H9 (cell line): ENCODE measurements at regions not wholly inside any gene's neighbourhood (a gene's known extent, or its start where the extent isn't known, plus 50 kb on each side); places are given as distances from the start of the nearest gene placed in this dataset.

Experiments
- DNase-seq: peaks from one replicate; pipeline ENCODE4 v3.0.0-alpha.2; 2017
- H2AFZ ChIP-seq: one replicate; pipeline ENCODE4 v1.6.1; 2013; ENCODE audit warnings: mild to moderate bottlenecking, low read length, control low read depth, moderate library complexity
- H2AK5ac ChIP-seq: 2 replicates; pipeline ENCODE4 v1.6.1; 2013; ENCODE audit warnings: low read length, control low read depth, mixed read lengths; ENCODE audit not compliant: insufficient read length
- H2BK120ac ChIP-seq: one replicate; pipeline ENCODE4 v1.6.1; 2013; ENCODE audit warnings: low read depth, mild to moderate bottlenecking, low read length, control low read depth, inconsistent platforms; ENCODE audit not compliant: poor library complexity, severe bottlenecking
- H2BK12ac ChIP-seq: 2 replicates; pipeline ENCODE4 v1.6.1; 2013; ENCODE audit warnings: low read length, control low read depth, mixed read lengths, low read depth; ENCODE audit not compliant: insufficient read length
- H2BK15ac ChIP-seq: 2 replicates; pipeline ENCODE4 v1.6.1; 2013; ENCODE audit warnings: low read depth, low read length, control low read depth
- H2BK20ac ChIP-seq: one replicate; pipeline ENCODE4 v1.6.1; 2013; ENCODE audit warnings: low read depth, mild to moderate bottlenecking, low read length, control low read depth, inconsistent platforms; ENCODE audit not compliant: poor library complexity, severe bottlenecking
- H2BK5ac ChIP-seq: 2 replicates; pipeline ENCODE4 v1.6.1; 2013; ENCODE audit warnings: low read length, control low read depth, mixed read lengths; ENCODE audit not compliant: insufficient read length
- H3K14ac ChIP-seq: 2 replicates; pipeline ENCODE4 v1.6.1; 2013; ENCODE audit warnings: low read length, control low read depth; ENCODE audit not compliant: insufficient read depth
- H3K18ac ChIP-seq: 2 replicates; pipeline ENCODE4 v1.6.1; 2013; ENCODE audit warnings: low read depth, mild to moderate bottlenecking, mixed read lengths, low read length, control low read depth; ENCODE audit not compliant: insufficient read length
- H3K23ac ChIP-seq: 2 replicates; pipeline ENCODE4 v1.6.1; 2013; ENCODE audit warnings: low read length, control low read depth, mixed read lengths, low read depth; ENCODE audit not compliant: insufficient read length
- H3K23me2 ChIP-seq: 2 replicates; pipeline ENCODE4 v1.6.1; 2013; ENCODE audit warnings: low read depth, mild to moderate bottlenecking, mixed read lengths, low read length, control low read depth; ENCODE audit not compliant: insufficient read length, poor library complexity, severe bottlenecking
- H3K27ac ChIP-seq: 2 replicates; pipeline ENCODE4 v1.5.1; 2013; ENCODE audit warnings: low read length, control low read depth, mixed read lengths, low read depth; ENCODE audit not compliant: insufficient read length
- H3K27me3 ChIP-seq: 2 replicates; pipeline ENCODE4 v1.6.1; 2013; ENCODE audit warnings: low read length, control low read depth, inconsistent platforms; ENCODE audit not compliant: insufficient read depth
- H3K4ac ChIP-seq: 2 replicates; pipeline ENCODE4 v1.6.1; 2013; ENCODE audit warnings: low read depth, mild to moderate bottlenecking, control low read depth, inconsistent platforms, low read length, moderate library complexity
- H3K4me1 ChIP-seq: 2 replicates; pipeline ENCODE4 v1.6.1; 2013; ENCODE audit warnings: low read length, control low read depth, inconsistent platforms; ENCODE audit not compliant: insufficient read depth
- H3K4me2 ChIP-seq: 2 replicates; pipeline ENCODE4 v1.6.1; 2013; ENCODE audit warnings: low read length, control low read depth, mixed read lengths; ENCODE audit not compliant: insufficient read length, insufficient read depth
- H3K56ac ChIP-seq: 2 replicates; pipeline ENCODE4 v1.6.1; 2013; ENCODE audit warnings: low read depth, mild to moderate bottlenecking, mixed read lengths, low read length, control low read depth; ENCODE audit not compliant: insufficient read length
- H3K79me1 ChIP-seq: 2 replicates; pipeline ENCODE4 v1.6.1; 2013; ENCODE audit warnings: low read depth, mild to moderate bottlenecking, moderate library complexity, low read length, control low read depth, inconsistent platforms; ENCODE audit not compliant: insufficient read depth, poor library complexity, severe bottlenecking
- H3K79me2 ChIP-seq: 2 replicates; pipeline ENCODE4 v1.6.1; 2013; ENCODE audit warnings: low read length, control low read depth, inconsistent platforms; ENCODE audit not compliant: insufficient read depth
- H3K9ac ChIP-seq: 2 replicates; pipeline ENCODE4 v1.6.1; 2013; ENCODE audit warnings: low read length, control low read depth, mixed read lengths; ENCODE audit not compliant: insufficient read length; ENCODE audit errors: extremely low read depth
- H3K9me3 ChIP-seq: one replicate; pipeline ENCODE4 v1.6.1; 2013; ENCODE audit warnings: low read depth, low read length, inconsistent platforms; ENCODE audit not compliant: control insufficient read depth
- H3T11ph ChIP-seq: one replicate; pipeline ENCODE4 v1.6.1; 2013; ENCODE audit warnings: mild to moderate bottlenecking, low read length, control low read depth, inconsistent platforms
- H4K20me1 ChIP-seq: one replicate; pipeline ENCODE4 v1.6.1; 2013; ENCODE audit not compliant: control insufficient read depth, insufficient read length, insufficient read depth
- H4K5ac ChIP-seq: 2 replicates; pipeline ENCODE4 v1.6.1; 2013; ENCODE audit warnings: low read depth, mild to moderate bottlenecking, mixed read lengths, low read length, control low read depth; ENCODE audit not compliant: insufficient read length
- H4K8ac ChIP-seq: replicated peaks from 2 replicates; pipeline ENCODE4 v1.6.1; 2013; ENCODE audit warnings: low read length, control low read depth, mixed read lengths, low read depth; ENCODE audit not compliant: insufficient read length
- H4K91ac ChIP-seq: 2 replicates; pipeline ENCODE4 v1.6.1; 2013; ENCODE audit warnings: low read depth, mild to moderate bottlenecking, moderate library complexity, mixed read lengths, low read length, control low read depth; ENCODE audit not compliant: insufficient read length
- H3K27ac Mint-ChIP-seq, 3 experiments: 2 replicates in 2 of 3; 3 replicates in 1 of 3; pipeline ENCODE4 v1.8.0; 2020 to 2021; ENCODE audit warnings: mixed read lengths in 3 of 3, mild to moderate bottlenecking in 1 of 3, moderate library complexity in 1 of 3
- H3K27me3 Mint-ChIP-seq: 2 replicates; pipeline ENCODE4 v1.8.0; 2021; ENCODE audit warnings: low read depth, mild to moderate bottlenecking, moderate library complexity, mixed read lengths
- H3K36me3 Mint-ChIP-seq, 3 experiments: 2 replicates in 2 of 3; 3 replicates in 1 of 3; pipeline ENCODE4 v1.8.0; 2020 to 2021; ENCODE audit warnings: low read depth in 3 of 3, mixed read lengths in 3 of 3; ENCODE audit not compliant: insufficient read depth in 1 of 3
- H3K4me1 Mint-ChIP-seq, 2 experiments: 2 replicates each; pipeline ENCODE4 v1.8.0; 2020; ENCODE audit warnings: mixed read lengths in 2 of 2
- H3K4me3 Mint-ChIP-seq, 2 experiments: 2 replicates in 1 of 2; 3 replicates in 1 of 2; pipeline ENCODE4 v1.8.0; 2020 to 2021; ENCODE audit warnings: mild to moderate bottlenecking in 2 of 2, mixed read lengths in 2 of 2, moderate library complexity in 1 of 2
- H3K9me3 Mint-ChIP-seq, 2 experiments: 2 replicates in 1 of 2; 3 replicates in 1 of 2; pipeline ENCODE4 v1.8.0; 2020; ENCODE audit warnings: mild to moderate bottlenecking in 2 of 2, mixed read lengths in 2 of 2, moderate library complexity in 1 of 2
- WGBS: extraction: QIAGEN DNeasy Blood & Tissue Kit; methylation state at CpG from one replicate; pipeline ENCODE4 v1.1.7; 2013; ENCODE audit warnings: missing lambda C conversion rate, low lambda C conversion rate, mixed read lengths; ENCODE audit not compliant: insufficient read length; ENCODE audit errors: extremely low coverage; 5-methylcytosine and 5-hydroxymethylcytosine counted together
- TF ChIP-seq, protein P1 (sequence below): fragments of 200-600 bp; sonication (generic); conservative IDR thresholded peaks from 3 replicates; pipeline ENCODE4 v1.8.0; 2021; ENCODE audit warnings: antibody characterized with exemption, mild to moderate bottlenecking

DNA sequence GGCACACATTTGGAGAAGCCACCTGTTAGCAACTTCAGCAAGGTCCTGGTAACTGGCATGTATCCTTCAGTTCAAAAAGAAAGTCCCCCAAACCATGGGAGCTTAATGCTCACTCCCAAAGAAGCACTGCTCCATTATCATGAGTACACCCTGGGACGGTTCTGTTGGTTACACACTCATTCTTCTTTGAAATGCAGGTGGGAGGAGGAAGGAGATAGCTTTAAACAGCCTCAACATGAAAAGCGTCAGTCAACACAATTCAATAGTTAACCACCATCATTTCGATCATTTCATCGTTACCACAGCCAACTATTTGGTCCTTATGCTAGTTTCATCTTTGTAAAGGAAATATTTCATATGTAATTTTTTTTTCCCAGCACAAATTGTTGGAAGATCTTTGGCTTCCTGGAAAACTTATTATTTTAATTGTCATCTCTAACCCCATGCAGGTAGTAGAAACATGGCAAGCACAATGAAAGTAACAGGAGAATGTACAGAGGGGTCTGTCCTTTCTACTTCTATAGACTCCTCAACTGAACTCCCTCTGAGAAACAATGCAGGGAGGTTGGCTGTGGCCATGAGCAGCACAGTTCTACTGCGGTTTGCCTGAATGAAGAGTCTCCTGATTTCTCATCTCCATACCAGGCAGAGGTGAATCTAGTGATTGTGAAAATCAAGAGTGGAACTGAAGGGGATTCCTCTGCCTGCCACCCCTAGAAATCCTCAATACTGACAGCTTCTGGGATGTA is 196.4 kb upstream of the FOXN3 start:
- H3K4me2 ChIP-seq, result no peak overlapping the region
- peak overlapping the region; percentile 90 to 97 (median 94) for H3K27ac Mint-ChIP-seq
- no peak overlapping the region for H2BK5ac ChIP-seq
- peak overlapping the region in 1 of 2 experiments; percentile 51; a peak in 1 of 5 replicates for H3K4me3 Mint-ChIP-seq
- no peak overlapping the region for H2AFZ ChIP-seq
- H3K27ac ChIP-seq, result no peak overlapping the region
- H2AK5ac ChIP-seq, result no peak overlapping the region
- H2BK12ac ChIP-seq, result no peak overlapping the region
- TF ChIP-seq, protein P1, sequence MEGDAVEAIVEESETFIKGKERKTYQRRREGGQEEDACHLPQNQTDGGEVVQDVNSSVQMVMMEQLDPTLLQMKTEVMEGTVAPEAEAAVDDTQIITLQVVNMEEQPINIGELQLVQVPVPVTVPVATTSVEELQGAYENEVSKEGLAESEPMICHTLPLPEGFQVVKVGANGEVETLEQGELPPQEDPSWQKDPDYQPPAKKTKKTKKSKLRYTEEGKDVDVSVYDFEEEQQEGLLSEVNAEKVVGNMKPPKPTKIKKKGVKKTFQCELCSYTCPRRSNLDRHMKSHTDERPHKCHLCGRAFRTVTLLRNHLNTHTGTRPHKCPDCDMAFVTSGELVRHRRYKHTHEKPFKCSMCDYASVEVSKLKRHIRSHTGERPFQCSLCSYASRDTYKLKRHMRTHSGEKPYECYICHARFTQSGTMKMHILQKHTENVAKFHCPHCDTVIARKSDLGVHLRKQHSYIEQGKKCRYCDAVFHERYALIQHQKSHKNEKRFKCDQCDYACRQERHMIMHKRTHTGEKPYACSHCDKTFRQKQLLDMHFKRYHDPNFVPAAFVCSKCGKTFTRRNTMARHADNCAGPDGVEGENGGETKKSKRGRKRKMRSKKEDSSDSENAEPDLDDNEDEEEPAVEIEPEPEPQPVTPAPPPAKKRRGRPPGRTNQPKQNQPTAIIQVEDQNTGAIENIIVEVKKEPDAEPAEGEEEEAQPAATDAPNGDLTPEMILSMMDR, result no peak
- DNase-seq, result no peak
- H3K79me2 ChIP-seq, result peaks cover 51% of the 10 kb centered on the region
- no peaks in the 10 kb centered on the region for H3K9me3 Mint-ChIP-seq
- no peak overlapping the region for H3K23ac ChIP-seq
- H2BK20ac ChIP-seq, result no peak overlapping the region
- no peak overlapping the region for H3T11ph ChIP-seq
- no peak overlapping the region for H3K4ac ChIP-seq
- H3K4me1 ChIP-seq, result peaks cover 14% of the 10 kb centered on the region
- peaks cover 15 to 20% (median 16%) of the 10 kb centered on the region in 3 experiments; a peak in 6 of 7 replicates for H3K36me3 Mint-ChIP-seq
- no peaks in the 10 kb centered on the region for H3K9me3 ChIP-seq
- H2BK120ac ChIP-seq, result no peak overlapping the region
- no peak overlapping the region for H3K9ac ChIP-seq
- H3K18ac ChIP-seq, result no peak overlapping the region
- H4K20me1 ChIP-seq, result no peaks in the 10 kb centered on the region
- no peaks in the 10 kb centered on the region for H3K27me3 ChIP-seq
- no peaks in the 10 kb centered on the region for H3K27me3 Mint-ChIP-seq
- no peak overlapping the region for H4K8ac ChIP-seq
- WGBS, result no CpG with 5 or more reads among the region's 5 CpGs
- H3K79me1 ChIP-seq, result peaks cover 11% of the 10 kb centered on the region
- peaks cover 9% of the 10 kb centered on the region for H3K23me2 ChIP-seq
- H2BK15ac ChIP-seq, result no peak overlapping the region
- H3K4me1 Mint-ChIP-seq, result peaks cover 63 to 71% of the 10 kb centered on the region in 2 experiments
- no peak overlapping the region for H4K5ac ChIP-seq
- H4K91ac ChIP-seq, result no peak overlapping the region
- H3K14ac ChIP-seq, result no peak overlapping the region
- no peak overlapping the region for H3K56ac ChIP-seq
